ENCODE measurements at regions not wholly inside any gene's neighbourhood (a gene's known extent, or its start where the extent isn't known, plus 50 kb on each side); places are given as distances from the start of the nearest gene placed in this dataset.

DNA sequence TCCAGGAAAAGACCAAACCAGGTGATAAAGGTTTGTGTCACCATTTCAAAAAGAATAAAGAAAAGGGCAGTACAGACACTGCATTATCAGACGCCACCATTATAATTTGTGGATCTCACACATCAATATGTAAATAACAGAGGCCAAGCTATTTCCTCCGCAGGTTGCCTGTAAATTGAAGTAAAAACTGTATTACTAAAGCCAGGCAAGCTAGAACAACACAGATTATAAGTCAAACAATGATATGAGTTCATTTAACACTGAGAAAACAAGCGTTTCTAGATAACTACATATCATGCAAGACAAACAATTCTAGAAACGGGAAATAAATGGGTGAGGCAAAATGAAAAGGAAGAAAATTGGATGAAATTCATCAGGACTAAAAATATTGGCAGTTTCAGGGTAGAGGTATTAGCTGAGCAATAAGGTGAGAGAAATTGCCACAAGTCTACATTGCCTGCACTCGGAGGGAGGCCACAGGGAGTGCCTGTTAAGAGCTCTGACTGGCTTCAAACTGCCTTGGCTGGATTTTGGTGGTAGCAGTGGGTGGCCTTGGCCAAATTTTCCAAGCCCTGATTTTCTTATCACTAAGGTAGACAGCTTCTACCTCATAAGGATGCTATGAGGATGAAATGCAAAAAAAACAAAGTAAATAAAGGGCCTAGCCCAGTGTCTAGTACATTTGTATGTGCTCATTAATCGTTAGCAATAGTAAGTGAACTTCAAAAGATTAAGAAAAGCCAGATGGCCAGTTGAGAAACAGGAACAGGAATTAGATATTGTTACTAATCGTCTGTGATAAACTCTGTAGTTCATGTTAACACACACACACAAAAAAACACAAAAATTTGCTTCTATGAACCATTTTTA lies 240.0 kb upstream of the NFE2L3 start:
- H3K4me1 Mint-ChIP-seq (ENCODE audit: low read depth, unreplicated experiment), result no peaks in the 10 kb centered on the region
- Histone ChIP-seq H3K4me3 (ENCODE audit: insufficient read depth, low read depth, low read length) (no peak overlapping the region), H4K20me1 (ENCODE audit: insufficient read depth, low read length) (no peaks in the 10 kb centered on the region), H3K4me2 (ENCODE audit: low read length) (no peak overlapping the region), H3K79me2 (ENCODE audit: insufficient read depth, low read length) (no peaks in the 10 kb centered on the region), H3K27ac (ENCODE audit: low read depth, low read length) (no peak overlapping the region), H3K4me1 (ENCODE audit: insufficient read depth, low read length) (no peaks in the 10 kb centered on the region), H3K27me3 (ENCODE audit: insufficient read depth, low read length) (no peaks in the 10 kb centered on the region), H3K9ac (ENCODE audit: low read length) (no peak overlapping the region), H2AFZ (ENCODE audit: low read depth, low read length) (no peak overlapping the region), H3K9me3 (ENCODE audit: insufficient read depth, low read depth, low read length) (no peaks in the 10 kb centered on the region), H3K36me3 (ENCODE audit: insufficient read depth, low read length) (no peaks in the 10 kb centered on the region)
- FAIRE-seq (no peak), DNase-seq (ENCODE audit: low read depth) (no peak)
- TF ChIP-seq EZH2 (IDR thresholded peaks at IDR 0.05; ENCODE audit: insufficient read depth, low read length) (no peak), CTCF (IDR thresholded peaks at IDR 0.05; ENCODE audit: insufficient read depth, low read depth, low read length) (no peak)
- H3K27me3 Mint-ChIP-seq (ENCODE audit: low read depth, unreplicated experiment), result peaks cover 9% of the 10 kb centered on the region
- H3K9me3 Mint-ChIP-seq (ENCODE audit: unreplicated experiment), result no peaks in the 10 kb centered on the region
- H3K4me3 Mint-ChIP-seq (ENCODE audit: unreplicated experiment), result no peak overlapping the region
- no peak overlapping the region for H3K27ac Mint-ChIP-seq (ENCODE audit: unreplicated experiment)
- no peaks in the 10 kb centered on the region for H3K36me3 Mint-ChIP-seq (ENCODE audit: low read depth, unreplicated experiment)

- no peak for DNase-seq (ENCODE audit: low read depth)
- Histone ChIP-seq H3K9me3 (ENCODE audit: insufficient read depth, low read depth, low read length) (no peaks in the 10 kb centered on the region), H2AFZ (ENCODE audit: low read depth, low read length) (no peak overlapping the region)
These were observed 238.3 kb upstream of the NFE2L3 start for GRCh38 chr7:25913598-25914224.

More at GRCh38 chr7:25913598-25914224, 238.3 kb upstream of the NFE2L3 start:
- no peaks in the 10 kb centered on the region for H3K36me3 Mint-ChIP-seq (ENCODE audit: low read depth, unreplicated experiment)
- H3K4me2 ChIP-seq (ENCODE audit: low read length), result no peak overlapping the region
- H3K4me1 Mint-ChIP-seq (ENCODE audit: low read depth, unreplicated experiment), result no peaks in the 10 kb centered on the region
- H3K4me3 ChIP-seq (ENCODE audit: insufficient read depth, low read depth, low read length), result no peak overlapping the region
- H3K27me3 ChIP-seq (ENCODE audit: insufficient read depth, low read length), result no peaks in the 10 kb centered on the region
- peaks cover 4% of the 10 kb centered on the region for H3K27me3 Mint-ChIP-seq (ENCODE audit: low read depth, unreplicated experiment)
- peaks cover 3% of the 10 kb centered on the region for H3K9me3 Mint-ChIP-seq (ENCODE audit: unreplicated experiment)
- H3K27ac ChIP-seq (ENCODE audit: low read depth, low read length), result no peak overlapping the region
- H3K4me3 Mint-ChIP-seq (ENCODE audit: unreplicated experiment), result no peak overlapping the region
- no peaks in the 10 kb centered on the region for H3K36me3 ChIP-seq (ENCODE audit: insufficient read depth, low read length)
- no peak for TF ChIP-seq EZH2 (IDR thresholded peaks at IDR 0.05; ENCODE audit: insufficient read depth, low read length)
- TF ChIP-seq CTCF (IDR thresholded peaks at IDR 0.05; ENCODE audit: insufficient read depth, low read depth, low read length), result no peak
- no peaks in the 10 kb centered on the region for H4K20me1 ChIP-seq (ENCODE audit: insufficient read depth, low read length)
- FAIRE-seq, result no peak
- H3K9ac ChIP-seq (ENCODE audit: low read length), result no peak overlapping the region
- no peaks in the 10 kb centered on the region for H3K79me2 ChIP-seq (ENCODE audit: insufficient read depth, low read length)
- no peaks in the 10 kb centered on the region for H3K4me1 ChIP-seq (ENCODE audit: insufficient read depth, low read length)
- no peak overlapping the region for H3K27ac Mint-ChIP-seq (ENCODE audit: unreplicated experiment)

Data from astrocyte (in vitro differentiated cells and primary cell).